ENCODE measurements at regions not wholly inside any gene's neighbourhood (a gene's known extent, or its start where the extent isn't known, plus 50 kb on each side); places are given as distances from the start of the nearest gene placed in this dataset.

DNA sequence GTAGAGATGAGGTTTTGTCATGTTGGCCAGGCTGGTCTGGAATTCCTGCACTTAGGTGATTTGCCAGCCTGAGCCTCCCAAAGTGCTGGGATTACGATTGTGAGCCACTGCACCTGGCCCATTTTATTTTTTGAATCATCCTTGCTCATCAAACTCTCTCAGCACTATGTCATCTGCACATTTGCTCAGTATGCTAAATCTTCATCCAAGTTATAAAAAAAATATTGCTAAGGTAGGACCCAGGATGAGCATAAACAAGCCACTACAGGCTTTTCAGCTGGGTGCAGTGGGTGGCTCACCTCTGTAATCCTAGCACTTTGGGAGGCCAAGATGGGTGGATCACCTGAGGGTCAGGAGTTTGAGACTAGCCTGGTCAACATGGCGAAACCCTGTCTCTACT is 510.1 kb upstream of the LARGE1 start:
- no peaks in the 10 kb centered on the region for H3K4me1 ChIP-seq (ENCODE audit: control insufficient read depth, extremely low read depth, insufficient read depth, low read length)
- H3K36me3 ChIP-seq (ENCODE audit: control insufficient read depth, insufficient read depth, low read length): no peaks in the 10 kb centered on the region
- no peaks in the 10 kb centered on the region for H3K27me3 ChIP-seq (ENCODE audit: control insufficient read depth, insufficient read depth, low read length)
- DNase-seq (ENCODE audit: low read depth in 2 of 2): no peak
- no peaks in the 10 kb centered on the region for H4K20me1 ChIP-seq (ENCODE audit: control insufficient read depth, extremely low read depth, insufficient read depth, low read length)
- H3K4me3 ChIP-seq (replicated peaks in 1 of 4; ENCODE audit: control extremely low read depth in 1 of 4, insufficient read depth in 1 of 4, low read depth in 3 of 4, low read length in 4 of 4): no peak overlapping the region
- H3K9me3 ChIP-seq (ENCODE audit: control insufficient read depth, insufficient read depth, low read depth, low read length): no peaks in the 10 kb centered on the region
- H3K27ac ChIP-seq (ENCODE audit: insufficient read depth, low read length): no peak overlapping the region
- H3K9ac ChIP-seq (ENCODE audit: insufficient read depth, low read length): no peak overlapping the region
- no peak overlapping the region for H3K4me2 ChIP-seq (ENCODE audit: extremely low read depth, insufficient read depth, low read length)
- no peak overlapping the region for H2AFZ ChIP-seq (ENCODE audit: low read length)
- TF ChIP-seq EZH2 (IDR thresholded peaks at IDR 0.05; ENCODE audit: low read length, missing control alignments): no peak
- TF ChIP-seq, protein P1, sequence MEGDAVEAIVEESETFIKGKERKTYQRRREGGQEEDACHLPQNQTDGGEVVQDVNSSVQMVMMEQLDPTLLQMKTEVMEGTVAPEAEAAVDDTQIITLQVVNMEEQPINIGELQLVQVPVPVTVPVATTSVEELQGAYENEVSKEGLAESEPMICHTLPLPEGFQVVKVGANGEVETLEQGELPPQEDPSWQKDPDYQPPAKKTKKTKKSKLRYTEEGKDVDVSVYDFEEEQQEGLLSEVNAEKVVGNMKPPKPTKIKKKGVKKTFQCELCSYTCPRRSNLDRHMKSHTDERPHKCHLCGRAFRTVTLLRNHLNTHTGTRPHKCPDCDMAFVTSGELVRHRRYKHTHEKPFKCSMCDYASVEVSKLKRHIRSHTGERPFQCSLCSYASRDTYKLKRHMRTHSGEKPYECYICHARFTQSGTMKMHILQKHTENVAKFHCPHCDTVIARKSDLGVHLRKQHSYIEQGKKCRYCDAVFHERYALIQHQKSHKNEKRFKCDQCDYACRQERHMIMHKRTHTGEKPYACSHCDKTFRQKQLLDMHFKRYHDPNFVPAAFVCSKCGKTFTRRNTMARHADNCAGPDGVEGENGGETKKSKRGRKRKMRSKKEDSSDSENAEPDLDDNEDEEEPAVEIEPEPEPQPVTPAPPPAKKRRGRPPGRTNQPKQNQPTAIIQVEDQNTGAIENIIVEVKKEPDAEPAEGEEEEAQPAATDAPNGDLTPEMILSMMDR (conservative IDR thresholded peaks at IDR 0.05 in 1 of 2, IDR thresholded peaks at IDR 0.05 in 1 of 2; ENCODE audit: low read depth in 1 of 2, low read length in 2 of 2): no peak
- H3K79me2 ChIP-seq (ENCODE audit: control insufficient read depth, insufficient read depth, low read length): no peaks in the 10 kb centered on the region

DNA sequence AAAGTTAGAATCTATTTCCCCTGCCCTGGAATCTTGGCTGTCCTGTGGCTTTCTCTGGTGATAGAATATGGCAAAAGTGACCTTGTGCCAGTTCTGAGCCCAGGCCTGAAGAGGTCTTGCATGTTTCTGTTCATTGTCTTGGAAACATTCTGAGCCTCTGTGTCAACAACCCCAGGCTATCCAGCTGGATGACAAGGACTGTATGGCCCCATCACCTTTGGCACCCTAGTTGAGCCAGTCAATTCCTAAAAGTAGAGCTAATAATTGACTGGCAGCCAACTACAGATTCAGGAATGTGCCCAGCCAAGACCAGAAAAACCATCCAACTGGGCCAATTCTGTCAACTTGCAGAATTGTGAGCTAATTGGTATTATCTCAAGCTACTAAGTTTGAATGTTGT is 514.1 kb upstream of the LARGE1 start:
- Histone ChIP-seq H3K27ac (ENCODE audit: insufficient read depth, low read length) (no peak overlapping the region), H3K79me2 (ENCODE audit: control insufficient read depth, insufficient read depth, low read length) (no peaks in the 10 kb centered on the region), H4K20me1 (ENCODE audit: control insufficient read depth, extremely low read depth, insufficient read depth, low read length) (no peaks in the 10 kb centered on the region), H3K27me3 (ENCODE audit: control insufficient read depth, insufficient read depth, low read length) (no peaks in the 10 kb centered on the region), H3K4me1 (ENCODE audit: control insufficient read depth, extremely low read depth, insufficient read depth, low read length) (no peaks in the 10 kb centered on the region), H3K36me3 (ENCODE audit: control insufficient read depth, insufficient read depth, low read length) (no peaks in the 10 kb centered on the region), H2AFZ (ENCODE audit: low read length) (no peak overlapping the region), H3K4me2 (ENCODE audit: extremely low read depth, insufficient read depth, low read length) (no peak overlapping the region), H3K4me3 (replicated peaks in 1 of 4; ENCODE audit: control extremely low read depth in 1 of 4, insufficient read depth in 1 of 4, low read depth in 3 of 4, low read length in 4 of 4) (no peak overlapping the region), H3K9ac (ENCODE audit: insufficient read depth, low read length) (no peak overlapping the region), H3K9me3 (ENCODE audit: control insufficient read depth, insufficient read depth, low read depth, low read length) (no peaks in the 10 kb centered on the region)
- TF ChIP-seq EZH2 (IDR thresholded peaks at IDR 0.05; ENCODE audit: low read length, missing control alignments): no peak
- TF ChIP-seq, protein P1 (conservative IDR thresholded peaks at IDR 0.05 in 1 of 2, IDR thresholded peaks at IDR 0.05 in 1 of 2; ENCODE audit: low read depth in 1 of 2, low read length in 2 of 2): no peak
- DNase-seq (ENCODE audit: low read depth in 2 of 2): no peak

DNA sequence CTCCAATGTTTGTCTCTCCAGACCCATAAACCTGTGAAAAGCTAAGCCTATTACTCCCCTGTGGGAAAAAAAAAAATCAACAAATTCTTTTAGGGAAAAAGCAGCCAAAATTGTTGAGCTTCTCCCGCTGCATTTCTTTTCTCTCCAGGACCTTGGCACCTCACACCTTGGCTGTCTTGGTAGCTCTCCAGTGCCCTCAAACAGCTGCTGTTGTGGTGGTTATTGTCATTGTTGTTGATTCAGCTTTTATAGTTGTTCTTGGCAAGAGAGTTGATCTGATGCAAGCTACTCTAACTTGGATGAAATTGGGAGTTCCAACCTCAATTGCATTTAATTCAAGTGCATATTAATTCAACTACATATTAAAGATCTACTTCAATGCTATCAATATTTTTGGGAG is 516.9 kb upstream of the LARGE1 start:
- Histone ChIP-seq H3K9ac (ENCODE audit: insufficient read depth, low read length) (no peak overlapping the region), H3K27me3 (ENCODE audit: control insufficient read depth, insufficient read depth, low read length) (no peaks in the 10 kb centered on the region)

More for the DNA sequence above, 516.9 kb upstream of the LARGE1 start:
- Histone ChIP-seq H2AFZ (ENCODE audit: low read length) (no peak overlapping the region), H3K9me3 (ENCODE audit: control insufficient read depth, insufficient read depth, low read depth, low read length) (no peaks in the 10 kb centered on the region), H3K79me2 (ENCODE audit: control insufficient read depth, insufficient read depth, low read length) (no peaks in the 10 kb centered on the region), H3K4me3 (replicated peaks in 1 of 4; ENCODE audit: control extremely low read depth in 1 of 4, insufficient read depth in 1 of 4, low read depth in 3 of 4, low read length in 4 of 4) (no peak overlapping the region), H3K4me1 (ENCODE audit: control insufficient read depth, extremely low read depth, insufficient read depth, low read length) (no peaks in the 10 kb centered on the region), H3K36me3 (ENCODE audit: control insufficient read depth, insufficient read depth, low read length) (no peaks in the 10 kb centered on the region), H4K20me1 (ENCODE audit: control insufficient read depth, extremely low read depth, insufficient read depth, low read length) (no peaks in the 10 kb centered on the region), H3K4me2 (ENCODE audit: extremely low read depth, insufficient read depth, low read length) (no peak overlapping the region), H3K27ac (ENCODE audit: insufficient read depth, low read length) (no peak overlapping the region)
- no peak for DNase-seq (ENCODE audit: low read depth in 2 of 2)
- TF ChIP-seq, protein P1 (conservative IDR thresholded peaks at IDR 0.05 in 1 of 2, IDR thresholded peaks at IDR 0.05 in 1 of 2; ENCODE audit: low read depth in 1 of 2, low read length in 2 of 2): no peak
- no peak for TF ChIP-seq EZH2 (IDR thresholded peaks at IDR 0.05; ENCODE audit: low read length, missing control alignments)
